ENCODE measurements at regions not wholly inside any gene's neighbourhood (a gene's known extent, or its start where the extent isn't known, plus 50 kb on each side); places are given as distances from the start of the nearest gene placed in this dataset.

- no peak overlapping the region for H3K4me3 ChIP-seq (ENCODE audit: low read depth, low read length)
- POLR2A ChIA-PET, result no interaction called here
- H3K4me1 ChIP-seq (ENCODE audit: control insufficient read depth, insufficient read depth, low read length), result no peaks in the 10 kb centered on the region; the same call in 1 of the 2 replicates
- no peaks in the 10 kb centered on the region for H3K9me3 ChIP-seq (ENCODE audit: control insufficient read depth, insufficient read depth, low read depth, low read length)
- CTCF ChIA-PET, result interaction anchor here (0.5 to 3.5 kb wide), 2 partner anchors 330 to 422 kb away, joined by 3 to 23 read pairs; no protein-coding TSS in a partner anchor
- no peak overlapping the region for H3K27ac ChIP-seq (ENCODE audit: extremely low read depth, low read depth, low read length)
- H3K36me3 ChIP-seq (ENCODE audit: control insufficient read depth in 2 of 2, insufficient read depth in 1 of 2, low read length in 2 of 2), result no peaks in the 10 kb centered on the region
- TF ChIP-seq ZNF768 (tag by site-specific recombination; IDR thresholded peaks at IDR 0.05) (no peak), ZNF404 (tag by site-specific recombination; IDR thresholded peaks at IDR 0.05) (no peak), REST (tag by site-specific recombination; IDR thresholded peaks at IDR 0.05) (no peak), ZNF114 (tag by site-specific recombination; IDR thresholded peaks at IDR 0.05) (no peak), SALL2 (tag by site-specific recombination; IDR thresholded peaks at IDR 0.05; ENCODE audit: borderline replicate concordance) (no peak), ZBTB17 (tag by site-specific recombination; IDR thresholded peaks at IDR 0.05) (no peak), MYNN (tag by site-specific recombination; IDR thresholded peaks at IDR 0.05; ENCODE audit: borderline replicate concordance) (no peak), ZNF610 (tag by site-specific recombination; IDR thresholded peaks at IDR 0.05; ENCODE audit: borderline replicate concordance) (no peak), PBX3 (CRISPR knock-in tag; IDR thresholded peaks at IDR 0.05) (no peak), ZNF148 (tag by site-specific recombination; IDR thresholded peaks at IDR 0.05; ENCODE audit: borderline replicate concordance) (no peak), ZNF510 (tag by site-specific recombination; IDR thresholded peaks at IDR 0.05; ENCODE audit: insufficient replicate concordance) (no peak)
Observed at GRCh38 chr2:120673205-120673550, 62.5 kb upstream of the GLI2 start.

- H3K36me3 ChIP-seq (ENCODE audit: control insufficient read depth in 2 of 2, insufficient read depth in 1 of 2, low read length in 2 of 2), result no peaks in the 10 kb centered on the region
- H3K27ac ChIP-seq (ENCODE audit: extremely low read depth, low read depth, low read length), result no peak overlapping the region
- POLR2A ChIA-PET, result no interaction called here
- H3K4me3 ChIP-seq (ENCODE audit: low read depth, low read length), result no peak overlapping the region
- H3K9me3 ChIP-seq (ENCODE audit: control insufficient read depth, insufficient read depth, low read depth, low read length), result no peaks in the 10 kb centered on the region
- CTCF ChIA-PET, result interaction anchor here (0.5 to 3.5 kb wide), 4 partner anchors 15 to 421 kb away, joined by 3 to 23 read pairs (median 4); no protein-coding TSS in a partner anchor
- H3K4me1 ChIP-seq (ENCODE audit: control insufficient read depth, insufficient read depth, low read length), result no peaks in the 10 kb centered on the region; the same call in 1 of the 2 replicates
- TF ChIP-seq ZNF174 (tag by site-specific recombination; IDR thresholded peaks at IDR 0.05) (no peak), REST (tag by site-specific recombination; IDR thresholded peaks at IDR 0.05) (no peak), TSHZ1 (tag by site-specific recombination; IDR thresholded peaks at IDR 0.05; ENCODE audit: borderline replicate concordance) (no peak), ZNF529 (tag by site-specific recombination; IDR thresholded peaks at IDR 0.05; ENCODE audit: insufficient replicate concordance) (no peak), ZBTB20 (tag by site-specific recombination; IDR thresholded peaks at IDR 0.05) (no peak), ZNF777 (tag by site-specific recombination; IDR thresholded peaks at IDR 0.05; ENCODE audit: borderline replicate concordance) (no peak), ZNF391 (tag by site-specific recombination; IDR thresholded peaks at IDR 0.05; ENCODE audit: borderline replicate concordance, low read depth) (no peak), GLI2 (tag by site-specific recombination; IDR thresholded peaks at IDR 0.05; ENCODE audit: borderline replicate concordance, low read depth) (no peak), GLIS1 (tag by site-specific recombination; IDR thresholded peaks at IDR 0.05) (no peak), ZBTB8A (tag by site-specific recombination; IDR thresholded peaks at IDR 0.05) (no peak)
Observed at GRCh38 chr2:120673571-120674061, 62.1 kb upstream of the GLI2 start.
